A673 (cell line): ENCODE measurements at regions not wholly inside any gene's neighbourhood (a gene's known extent, or its start where the extent isn't known, plus 50 kb on each side); places are given as distances from the start of the nearest gene placed in this dataset.

Experiments used
- BruUV-seq: library from RNA; stranded (reverse); fragments of 400-500 nt; replicated peaks from 2 replicates; lab custom pipeline; 2021; lab: Mats Ljungman, UMichigan
- CTCF ChIA-PET: fragments of 300-600 bp; sonication (Branson Sonifier 250); formaldehyde crosslinking; loops from one replicate; lab custom pipeline; 2022; ENCODE audit warnings: antibody characterized with exemption; lab: Charles Lee
- POLR2A ChIA-PET: fragments of 300-600 bp; sonication (Branson Sonifier 250); formaldehyde crosslinking; loops from one replicate; lab custom pipeline; 2022; ENCODE audit warnings: antibody characterized with exemption; ENCODE audit not compliant: low non-redundant PET; lab: Charles Lee
- DNase-seq: peaks from one replicate; pipeline ENCODE4 v3.0.0-alpha.2; 2015; ENCODE audit warnings: low spot score
- H3K27ac ChIP-seq: fragments of 200-600 bp; sonication (generic); 2 replicates; pipeline ENCODE4 v1.5.1; 2016; ENCODE audit warnings: mixed run types, low read depth, mild to moderate bottlenecking, mixed read lengths, antibody characterized with exemption, low read length; ENCODE audit not compliant: poor library complexity, severe bottlenecking
- H3K27me3 ChIP-seq: fragments of 200-600 bp; sonication (generic); replicated peaks from 2 replicates; pipeline ENCODE4 v1.6.1; 2017; ENCODE audit warnings: mixed run types, low read depth, mild to moderate bottlenecking, mixed read lengths, antibody characterized with exemption, low read length; ENCODE audit not compliant: insufficient read depth, poor library complexity
- H3K36me3 ChIP-seq: fragments of 200-600 bp; sonication (generic); 2 replicates; pipeline ENCODE4 v1.6.1; 2016; ENCODE audit warnings: mixed run types, mild to moderate bottlenecking, mixed read lengths, antibody characterized with exemption, low read length; ENCODE audit not compliant: insufficient read depth, poor library complexity, severe bottlenecking
- H3K4me1 ChIP-seq: fragments of 200-600 bp; sonication (generic); 2 replicates; pipeline ENCODE4 v1.6.1; 2017; ENCODE audit warnings: mixed run types, mild to moderate bottlenecking, mixed read lengths, antibody characterized with exemption, low read length; ENCODE audit not compliant: insufficient read depth, poor library complexity, severe bottlenecking
- H3K4me3 ChIP-seq: fragments of 200-600 bp; sonication (generic); 2 replicates; pipeline ENCODE4 v1.5.1; 2016; ENCODE audit warnings: low read depth, mixed run types, mild to moderate bottlenecking, mixed read lengths, low read length; ENCODE audit not compliant: poor library complexity, severe bottlenecking
- H3K9me3 ChIP-seq: fragments of 200-600 bp; sonication (generic); 2 replicates; pipeline ENCODE4 v1.6.1; 2016; ENCODE audit warnings: mixed run types, low read depth, mild to moderate bottlenecking, mixed read lengths, antibody characterized with exemption, low read length; ENCODE audit not compliant: poor library complexity, severe bottlenecking
- CTCF ChIP-seq: fragments of 300-800, 200-600 bp; sonication (generic); conservative IDR thresholded peaks from 2 replicates; pipeline ENCODE4 v1.5.1; 2017; ENCODE audit warnings: low read depth, mild to moderate bottlenecking, antibody characterized with exemption, low read length, moderate library complexity, mixed read lengths
- EZH2 ChIP-seq: fragments of 200-600 bp; sonication (generic); IDR thresholded peaks from 2 replicates; pipeline ENCODE4 v1.6.1; 2017; ENCODE audit warnings: borderline replicate concordance, low read depth, mild to moderate bottlenecking, mixed read lengths, antibody characterized with exemption, low read length; ENCODE audit not compliant: poor library complexity, severe bottlenecking
- intact Hi-C: fragments of 100-400 bp; cut with micrococcal nuclease; formaldehyde crosslinking; loops from one replicate; pipeline ENCODE4 v1.10.0; 2022; ENCODE audit not compliant: unreplicated experiment

DNA sequence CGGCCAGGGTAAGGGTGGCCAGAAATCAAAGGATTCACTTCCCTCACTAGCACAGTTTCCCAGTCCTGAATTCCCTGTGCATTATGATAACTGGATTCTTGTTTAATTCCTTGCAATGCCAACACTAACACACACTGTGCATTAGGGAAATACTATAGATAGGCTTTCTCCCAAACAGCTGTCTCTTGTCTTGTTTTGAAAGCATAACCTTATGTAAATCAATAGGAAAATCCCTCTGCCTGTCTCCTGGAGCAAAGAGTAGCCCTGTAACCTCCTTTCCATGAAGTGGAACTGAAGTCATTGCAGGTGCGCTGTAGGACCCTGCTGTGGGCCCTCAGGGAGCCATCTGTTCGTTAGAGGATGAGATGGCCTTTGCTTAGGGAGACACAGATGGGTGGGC, 82.8 kb upstream of the FAM171A1 start:
- H3K27me3 ChIP-seq = peaks cover 33% of the 10 kb centered on the region
- BruUV-seq = no TSS peak
- H3K4me3 ChIP-seq = no peak overlapping the region
- intact Hi-C loops = no loop called here
- no peaks in the 10 kb centered on the region for H3K36me3 ChIP-seq
- H3K27ac ChIP-seq = no peak overlapping the region
- H3K4me1 ChIP-seq = no peaks in the 10 kb centered on the region
- POLR2A ChIA-PET = no interaction called here
- CTCF ChIA-PET = no interaction called here
- TF ChIP-seq EZH2 = no peak
- TF ChIP-seq CTCF = no peak
- DNase-seq = no peak
- no peaks in the 10 kb centered on the region for H3K9me3 ChIP-seq

DNA sequence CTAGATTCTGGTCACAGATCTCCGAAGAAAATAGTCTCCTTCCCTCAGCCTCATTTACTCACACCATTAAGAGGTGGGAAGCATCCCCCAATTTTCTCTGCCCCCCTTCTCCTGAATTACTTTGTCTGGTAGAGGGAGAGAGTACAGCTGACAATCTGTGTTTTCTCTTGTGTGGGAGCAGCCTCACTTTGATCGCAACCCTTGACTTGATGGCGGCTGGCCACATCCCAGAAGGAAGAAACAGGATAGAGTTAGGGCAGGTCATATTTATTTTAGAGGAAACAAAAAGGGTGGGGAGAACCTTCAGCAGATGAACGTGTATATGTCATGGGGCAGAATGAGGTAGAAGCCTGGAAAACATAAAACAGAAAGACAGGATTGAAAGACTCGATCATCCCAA, 82.4 kb upstream of the FAM171A1 start:
- peaks cover 32% of the 10 kb centered on the region for H3K27me3 ChIP-seq
- POLR2A ChIA-PET = no interaction called here
- BruUV-seq = no TSS peak

GRCh38 chr10:15452545-15452944, 81.5 kb upstream of the FAM171A1 start:
- Histone ChIP-seq H3K36me3 (no peaks in the 10 kb centered on the region), H3K27ac (no peak overlapping the region), H3K27me3 (peaks cover 31% of the 10 kb centered on the region), H3K9me3 (no peaks in the 10 kb centered on the region), H3K4me3 (no peak overlapping the region), H3K4me1 (no peaks in the 10 kb centered on the region)
- intact Hi-C loops = no loop called here
- DNase-seq = no peak
- ChIA-PET CTCF (no interaction called here), POLR2A (no interaction called here)
- TF ChIP-seq EZH2 (no peak), CTCF (no peak)
- no TSS peak for BruUV-seq

More for the DNA sequence above, 82.4 kb upstream of the FAM171A1 start:
- H3K27ac ChIP-seq = no peak overlapping the region
- H3K36me3 ChIP-seq = no peaks in the 10 kb centered on the region
- DNase-seq = no peak
- no peaks in the 10 kb centered on the region for H3K4me1 ChIP-seq
- H3K9me3 ChIP-seq = no peaks in the 10 kb centered on the region
- TF ChIP-seq EZH2 = no peak
- no peak for TF ChIP-seq CTCF
- H3K4me3 ChIP-seq = no peak overlapping the region
- intact Hi-C loops = no loop called here
- CTCF ChIA-PET = no interaction called here
